ENCODE measurements at regions not wholly inside any gene's neighbourhood (a gene's known extent, or its start where the extent isn't known, plus 50 kb on each side); places are given as distances from the start of the nearest gene placed in this dataset.

DNA sequence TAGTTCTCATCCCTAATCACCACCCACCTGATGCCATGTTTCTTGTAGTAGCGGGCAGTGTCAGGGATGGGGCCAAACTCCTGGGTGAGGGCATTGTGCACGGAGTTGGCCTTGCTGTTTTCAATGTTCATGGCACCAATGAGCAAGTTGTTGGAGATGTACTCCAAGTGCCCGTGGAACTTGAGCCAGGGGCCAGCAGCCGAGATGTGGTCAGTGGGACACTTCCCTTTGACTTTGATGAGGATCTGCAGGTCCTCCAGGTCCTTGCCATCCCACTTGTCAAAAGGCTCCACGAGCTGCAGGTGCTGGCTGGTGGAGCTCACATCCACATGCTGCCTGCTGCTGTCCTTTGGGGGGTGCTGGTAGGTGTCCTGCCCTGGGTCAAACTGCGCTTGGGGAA, 162.2 kb upstream of the SV2C start:
- TF ChIP-seq, protein P1, sequence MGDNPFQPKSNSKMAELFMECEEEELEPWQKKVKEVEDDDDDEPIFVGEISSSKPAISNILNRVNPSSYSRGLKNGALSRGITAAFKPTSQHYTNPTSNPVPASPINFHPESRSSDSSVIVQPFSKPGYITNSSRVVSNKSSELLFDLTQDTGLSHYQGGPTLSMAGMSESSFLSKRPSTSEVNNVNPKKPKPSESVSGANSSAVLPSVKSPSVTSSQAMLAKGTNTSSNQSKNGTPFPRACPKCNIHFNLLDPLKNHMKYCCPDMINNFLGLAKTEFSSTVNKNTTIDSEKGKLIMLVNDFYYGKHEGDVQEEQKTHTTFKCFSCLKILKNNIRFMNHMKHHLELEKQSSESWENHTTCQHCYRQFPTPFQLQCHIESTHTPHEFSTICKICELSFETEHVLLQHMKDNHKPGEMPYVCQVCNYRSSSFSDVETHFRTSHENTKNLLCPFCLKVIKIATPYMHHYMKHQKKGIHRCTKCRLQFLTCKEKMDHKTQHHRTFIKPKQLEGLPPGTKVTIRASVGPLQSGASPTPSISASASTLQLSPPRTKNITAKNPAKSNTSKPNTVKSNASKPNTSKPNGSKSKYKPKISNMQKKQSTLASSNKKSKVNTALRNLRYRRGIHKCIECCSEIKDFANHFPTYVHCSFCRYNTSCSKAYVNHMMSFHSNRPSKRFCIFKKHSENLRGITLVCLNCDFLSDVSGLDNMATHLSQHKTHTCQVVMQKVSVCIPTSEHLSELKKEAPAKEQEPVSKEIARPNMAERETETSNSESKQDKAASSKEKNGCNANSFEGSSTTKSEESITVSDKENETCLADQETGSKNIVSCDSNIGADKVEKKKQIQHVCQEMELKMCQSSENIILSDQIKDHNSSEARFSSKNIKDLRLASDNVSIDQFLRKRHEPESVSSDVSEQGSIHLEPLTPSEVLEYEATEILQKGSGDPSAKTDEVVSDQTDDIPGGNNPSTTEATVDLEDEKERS (CRISPR knock-in tag; IDR thresholded peaks at IDR 0.05) = no peak
- TF ChIP-seq, protein P2, sequence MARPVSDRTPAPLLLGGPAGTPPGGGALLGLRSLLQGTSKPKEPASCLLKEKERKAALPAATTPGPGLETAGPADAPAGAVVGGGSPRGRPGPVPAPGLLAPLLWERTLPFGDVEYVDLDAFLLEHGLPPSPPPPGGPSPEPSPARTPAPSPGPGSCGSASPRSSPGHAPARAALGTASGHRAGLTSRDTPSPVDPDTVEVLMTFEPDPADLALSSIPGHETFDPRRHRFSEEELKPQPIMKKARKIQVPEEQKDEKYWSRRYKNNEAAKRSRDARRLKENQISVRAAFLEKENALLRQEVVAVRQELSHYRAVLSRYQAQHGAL (CRISPR knock-in tag; IDR thresholded peaks at IDR 0.05; ENCODE audit: not compliant biosample characterization) = no peak
- TF ChIP-seq ZNF737 (CRISPR knock-in tag; IDR thresholded peaks at IDR 0.05; ENCODE audit: borderline replicate concordance) (no peak), ZNF766 (CRISPR knock-in tag; IDR thresholded peaks at IDR 0.05; ENCODE audit: borderline replicate concordance) (no peak), MAZ (IDR thresholded peaks at IDR 0.05; ENCODE audit: borderline replicate concordance, low read depth, low read length) (no peak), MAZ (CRISPR knock-in tag; IDR thresholded peaks at IDR 0.05; ENCODE audit: low read depth) (no peak), ETV5 (CRISPR knock-in tag; IDR thresholded peaks at IDR 0.05; ENCODE audit: borderline replicate concordance) (no peak), HNRNPLL (IDR thresholded peaks at IDR 0.05; ENCODE audit: low read depth, low read length, poor library complexity, severe bottlenecking) (no peak), SMC3 (IDR thresholded peaks at IDR 0.05; ENCODE audit: low read length) (no peak), NFYB (CRISPR knock-in tag; IDR thresholded peaks at IDR 0.05) (no peak)
- TF ChIP-seq, protein P3, sequence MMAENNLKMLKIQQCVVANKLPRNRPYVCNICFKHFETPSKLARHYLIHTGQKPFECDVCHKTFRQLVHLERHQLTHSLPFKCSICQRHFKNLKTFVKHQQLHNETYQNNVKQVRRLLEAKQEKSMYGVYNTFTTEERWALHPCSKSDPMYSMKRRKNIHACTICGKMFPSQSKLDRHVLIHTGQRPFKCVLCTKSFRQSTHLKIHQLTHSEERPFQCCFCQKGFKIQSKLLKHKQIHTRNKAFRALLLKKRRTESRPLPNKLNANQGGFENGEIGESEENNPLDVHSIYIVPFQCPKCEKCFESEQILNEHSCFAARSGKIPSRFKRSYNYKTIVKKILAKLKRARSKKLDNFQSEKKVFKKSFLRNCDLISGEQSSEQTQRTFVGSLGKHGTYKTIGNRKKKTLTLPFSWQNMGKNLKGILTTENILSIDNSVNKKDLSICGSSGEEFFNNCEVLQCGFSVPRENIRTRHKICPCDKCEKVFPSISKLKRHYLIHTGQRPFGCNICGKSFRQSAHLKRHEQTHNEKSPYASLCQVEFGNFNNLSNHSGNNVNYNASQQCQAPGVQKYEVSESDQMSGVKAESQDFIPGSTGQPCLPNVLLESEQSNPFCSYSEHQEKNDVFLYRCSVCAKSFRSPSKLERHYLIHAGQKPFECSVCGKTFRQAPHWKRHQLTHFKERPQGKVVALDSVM (CRISPR knock-in tag; IDR thresholded peaks at IDR 0.05) = no peak
- TF ChIP-seq, protein P4, sequence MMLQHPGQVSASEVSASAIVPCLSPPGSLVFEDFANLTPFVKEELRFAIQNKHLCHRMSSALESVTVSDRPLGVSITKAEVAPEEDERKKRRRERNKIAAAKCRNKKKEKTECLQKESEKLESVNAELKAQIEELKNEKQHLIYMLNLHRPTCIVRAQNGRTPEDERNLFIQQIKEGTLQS (CRISPR knock-in tag; IDR thresholded peaks at IDR 0.05) = no peak

Data from HepG2 (cell line).